ENCODE measurements at regions not wholly inside any gene's neighbourhood (a gene's known extent, or its start where the extent isn't known, plus 50 kb on each side); places are given as distances from the start of the nearest gene placed in this dataset.
A peak's percentile ranks its signal among the peaks of the same experiment; 100 is the strongest.

- DNase-seq (ENCODE audit: low spot score), result no peak
- TF ChIP-seq, protein P1, sequence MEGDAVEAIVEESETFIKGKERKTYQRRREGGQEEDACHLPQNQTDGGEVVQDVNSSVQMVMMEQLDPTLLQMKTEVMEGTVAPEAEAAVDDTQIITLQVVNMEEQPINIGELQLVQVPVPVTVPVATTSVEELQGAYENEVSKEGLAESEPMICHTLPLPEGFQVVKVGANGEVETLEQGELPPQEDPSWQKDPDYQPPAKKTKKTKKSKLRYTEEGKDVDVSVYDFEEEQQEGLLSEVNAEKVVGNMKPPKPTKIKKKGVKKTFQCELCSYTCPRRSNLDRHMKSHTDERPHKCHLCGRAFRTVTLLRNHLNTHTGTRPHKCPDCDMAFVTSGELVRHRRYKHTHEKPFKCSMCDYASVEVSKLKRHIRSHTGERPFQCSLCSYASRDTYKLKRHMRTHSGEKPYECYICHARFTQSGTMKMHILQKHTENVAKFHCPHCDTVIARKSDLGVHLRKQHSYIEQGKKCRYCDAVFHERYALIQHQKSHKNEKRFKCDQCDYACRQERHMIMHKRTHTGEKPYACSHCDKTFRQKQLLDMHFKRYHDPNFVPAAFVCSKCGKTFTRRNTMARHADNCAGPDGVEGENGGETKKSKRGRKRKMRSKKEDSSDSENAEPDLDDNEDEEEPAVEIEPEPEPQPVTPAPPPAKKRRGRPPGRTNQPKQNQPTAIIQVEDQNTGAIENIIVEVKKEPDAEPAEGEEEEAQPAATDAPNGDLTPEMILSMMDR (IDR thresholded peaks at IDR 0.05; ENCODE audit: extremely low read depth, missing control alignments), result no peak
Measured at GRCh38 chr1:54497338-54497737, 50.7 kb upstream of the ACOT11 start.

DNA sequence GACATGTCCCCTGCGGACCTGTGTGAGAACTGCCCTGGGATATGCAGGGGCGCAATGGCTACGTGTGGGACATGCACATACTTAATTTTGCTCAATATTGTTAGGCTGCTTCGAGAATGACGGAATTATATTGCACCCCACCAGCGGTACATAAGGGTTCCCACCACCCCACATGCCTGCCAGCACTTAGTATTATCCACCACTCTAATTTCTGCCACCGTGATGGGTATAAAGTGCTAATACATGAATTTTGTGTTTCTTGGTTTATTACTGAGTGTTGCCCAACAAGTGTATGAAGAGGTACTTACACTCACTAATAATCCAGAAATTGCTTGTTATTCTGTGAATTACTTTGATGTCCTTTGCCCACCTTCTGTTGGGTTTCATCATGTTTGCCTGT lies 52.1 kb upstream of the ACOT11 start:
- TF ChIP-seq, protein P1 (IDR thresholded peaks at IDR 0.05; ENCODE audit: extremely low read depth, missing control alignments), result no peak
- DNase-seq (ENCODE audit: low spot score), result no peak

GRCh38 chr1:54493608-54494007 lies 54.4 kb upstream of the ACOT11 start:
- DNase-seq (ENCODE audit: low spot score), result no peak
- TF ChIP-seq, protein P1 (IDR thresholded peaks at IDR 0.05; ENCODE audit: extremely low read depth, missing control alignments), result no peak

DNA sequence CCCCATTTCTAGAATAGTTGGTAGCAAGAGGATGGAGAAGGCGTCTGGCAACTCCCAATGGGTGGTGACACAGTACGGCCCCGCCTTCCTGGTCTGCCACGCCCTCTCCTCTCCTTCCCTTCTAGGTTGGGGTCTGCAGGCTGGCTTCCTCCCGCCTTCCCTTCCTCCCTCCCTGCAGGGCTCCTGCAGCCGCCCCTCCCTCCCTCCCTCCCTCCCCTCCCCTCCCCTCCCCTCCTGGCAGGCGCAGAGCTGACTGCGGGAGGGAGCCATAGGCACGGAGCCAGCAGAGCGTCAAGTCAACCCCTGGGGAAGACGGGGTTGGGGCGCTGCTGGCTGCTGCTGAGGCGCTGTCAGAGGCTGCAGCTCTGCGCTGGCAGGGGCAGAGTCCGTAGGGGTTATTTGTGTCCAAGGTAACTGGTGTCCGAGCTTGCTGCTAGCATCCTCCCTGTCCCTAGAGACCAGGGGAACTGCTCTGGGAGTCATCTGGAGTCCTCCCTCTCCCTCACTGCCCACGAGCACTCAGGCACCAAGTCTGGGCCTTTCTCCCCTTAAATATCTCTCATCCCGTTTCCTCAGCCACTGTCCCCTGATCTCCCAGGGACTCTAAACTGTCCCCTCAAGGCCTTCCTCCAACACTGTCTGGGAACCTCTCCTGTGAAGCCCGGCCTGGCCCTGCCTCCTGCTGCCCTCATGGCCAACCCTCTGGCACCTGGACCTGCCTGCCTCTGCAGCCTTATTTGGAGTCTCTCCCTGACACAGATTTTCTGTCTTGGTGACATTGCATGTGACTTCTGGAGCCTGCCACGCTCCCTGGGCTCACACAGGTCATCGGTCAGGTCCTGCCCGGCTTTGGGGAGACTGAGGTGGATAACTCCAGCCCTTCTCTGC lies 57.4 kb upstream of the ACOT11 start:
- TF ChIP-seq, protein P1 (IDR thresholded peaks at IDR 0.05; ENCODE audit: extremely low read depth, missing control alignments), result no peak
- no peak for DNase-seq (ENCODE audit: low spot score)

DNA sequence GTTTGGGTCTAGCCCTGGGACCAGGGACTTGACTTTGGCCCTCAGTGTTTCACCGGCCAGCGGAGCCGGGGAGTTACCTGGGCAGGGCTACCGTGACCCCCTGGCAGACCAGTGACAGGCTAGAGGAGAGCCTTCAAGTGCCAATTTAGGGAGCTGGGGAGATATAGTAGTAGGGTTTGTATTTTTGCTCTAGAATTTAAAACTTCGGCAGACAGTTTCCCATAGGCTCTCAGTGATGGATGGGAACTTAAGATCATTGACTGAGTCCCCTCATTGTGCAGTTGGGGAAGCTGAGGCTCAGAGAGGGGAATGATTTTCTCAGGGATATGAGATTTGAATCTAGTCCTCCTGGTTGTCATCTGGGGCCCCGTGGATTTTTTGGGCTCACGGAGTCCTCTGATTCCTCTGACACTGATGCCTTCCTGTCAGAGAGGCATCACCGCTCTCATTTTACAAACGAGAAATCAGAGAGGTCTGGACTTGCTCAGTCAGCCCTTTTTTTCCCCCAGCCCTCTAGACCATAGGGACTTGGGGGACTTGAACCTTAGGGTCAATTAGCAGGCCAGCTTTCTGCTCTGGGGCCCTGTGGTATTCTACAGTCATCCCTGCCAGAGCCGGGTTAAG lies 58.3 kb upstream of the ACOT11 start:
- TF ChIP-seq, protein P1 (IDR thresholded peaks at IDR 0.05; ENCODE audit: extremely low read depth, missing control alignments), result no peak
- no peak for DNase-seq (ENCODE audit: low spot score)

- TF ChIP-seq, protein P1 (IDR thresholded peaks at IDR 0.05; ENCODE audit: extremely low read depth, missing control alignments), result peak; percentile 87
- peak; percentile 94 for DNase-seq (ENCODE audit: low spot score)
Measured at GRCh38 chr1:54488779-54489626, 59.0 kb upstream of the ACOT11 start.
